Gastrocnemius medialis (tissue), 4 donors: ENCODE measurements at regions not wholly inside any gene's neighbourhood (a gene's known extent, or its start where the extent isn't known, plus 50 kb on each side); places are given as distances from the start of the nearest gene placed in this dataset.

Experiments used
- CTCF ChIP-seq, 5 experiments: fragments of 450-650 bp in 3 of 5; fragments of 200-600 bp in 2 of 5; sonication (generic) in 2 of 5; IDR thresholded peaks in 4 of 5; conservative IDR thresholded peaks in 1 of 5; 1 replicate in 4 of 5; 2 replicates in 1 of 5; pipeline ENCODE4 v1.5.1; 2016 to 2019; ENCODE audit warnings: antibody characterized with exemption in 5 of 5, mild to moderate bottlenecking in 3 of 5, moderate library complexity in 3 of 5
- POLR2A ChIP-seq, 2 donors: fragments of 450-650 bp; IDR thresholded peaks; one replicate each; pipeline ENCODE4 v1.6.1; 2017; ENCODE audit warnings: antibody characterized with exemption in 2 of 2, mild to moderate bottlenecking in 2 of 2, moderate library complexity in 2 of 2

- TF ChIP-seq CTCF (IDR thresholded peaks at IDR 0.05 in 4 of 5, conservative IDR thresholded peaks at IDR 0.05 in 1 of 5) (no peak), POLR2A (IDR thresholded peaks at IDR 0.05) (no peak)
Observed at GRCh38 chr5:30968971-30969370, 224.5 kb upstream of the CDH6 start.
